DMS114 treated with DMSO at 0.1 percent for 48 hours (cell line): ENCODE measurements at regions not wholly inside any gene's neighbourhood (a gene's known extent, or its start where the extent isn't known, plus 50 kb on each side); places are given as distances from the start of the nearest gene placed in this dataset.
A peak's percentile ranks its signal among the peaks of the same experiment; 100 is the strongest.

Experiments
- DNase-seq: peaks from one replicate; lab custom pipeline; 2025; ENCODE audit not compliant: unreplicated experiment; lab: John Stamatoyannopoulos, UW

DNA sequence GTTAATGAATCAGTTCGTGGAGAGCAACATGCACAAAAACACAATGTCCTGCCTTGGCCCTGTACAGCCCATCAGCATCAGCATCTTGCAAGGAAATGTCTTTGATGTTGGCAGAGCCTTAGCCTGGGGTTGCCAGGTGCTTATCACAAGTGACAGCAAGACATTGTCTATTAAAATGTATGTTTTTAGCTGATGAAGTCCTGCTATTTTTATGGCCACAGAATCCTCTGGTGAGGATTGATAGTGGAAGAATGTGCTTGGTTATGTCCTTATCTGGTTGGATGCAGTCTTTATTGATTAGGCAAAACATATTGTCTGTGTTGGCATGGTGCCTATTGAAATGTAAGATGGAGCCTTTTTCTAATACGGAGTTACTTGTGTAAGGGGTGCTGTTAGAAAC, 1427.0 kb upstream of the MIR17HG start:
- no peak for DNase-seq

- no peak for DNase-seq
These were observed 1424.4 kb upstream of the MIR17HG start for GRCh38 chr13:89923052-89923451.

GRCh38 chr13:89923736-89924135, 1423.8 kb upstream of the MIR17HG start:
- no peak for DNase-seq

DNA sequence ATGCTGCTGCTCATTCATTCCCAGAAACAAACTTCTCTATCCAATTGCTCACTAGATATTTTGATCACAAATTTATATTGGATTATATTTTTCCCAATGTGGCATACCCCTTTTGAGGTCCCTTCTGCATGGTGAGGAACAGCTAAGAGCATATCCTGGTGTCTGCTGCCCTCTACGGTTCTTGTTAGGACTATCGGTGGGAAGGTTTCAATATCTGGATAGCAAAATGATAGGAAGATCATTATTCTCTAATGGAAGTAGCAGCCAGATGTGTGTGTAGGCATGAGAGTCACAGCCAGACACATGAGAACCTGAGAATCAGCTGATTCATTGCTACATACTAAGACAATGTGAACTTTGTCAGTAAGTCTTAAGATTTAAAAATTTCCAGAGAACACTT, 1422.4 kb upstream of the MIR17HG start:
- peak; percentile 16 for DNase-seq

- no peak for DNase-seq
These were observed 1416.6 kb upstream of the MIR17HG start for GRCh38 chr13:89930861-89931260.

GRCh38 chr13:89932902-89933301, 1414.6 kb upstream of the MIR17HG start:
- DNase-seq, result no peak

GRCh38 chr13:89936256-89936655, 1411.2 kb upstream of the MIR17HG start:
- no peak for DNase-seq

DNA sequence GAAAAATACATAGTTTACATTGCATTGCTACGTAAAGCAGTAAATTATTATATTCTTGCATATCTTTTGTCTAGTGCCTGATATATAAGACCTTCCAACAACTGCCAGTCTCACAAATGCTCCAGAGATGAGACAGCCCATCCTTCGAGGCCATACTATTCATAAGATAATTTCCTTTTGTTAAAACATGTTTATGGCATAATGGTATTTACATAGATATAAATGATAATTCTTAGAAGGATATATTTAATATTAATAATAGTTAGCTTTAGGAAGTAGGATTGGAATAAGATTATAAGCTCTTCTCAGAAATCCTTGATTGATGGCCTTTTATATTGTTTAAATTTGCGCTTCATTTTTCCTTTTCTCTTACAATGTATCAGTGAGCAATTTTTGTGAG, 1410.1 kb upstream of the MIR17HG start:
- DNase-seq, result no peak

DNA sequence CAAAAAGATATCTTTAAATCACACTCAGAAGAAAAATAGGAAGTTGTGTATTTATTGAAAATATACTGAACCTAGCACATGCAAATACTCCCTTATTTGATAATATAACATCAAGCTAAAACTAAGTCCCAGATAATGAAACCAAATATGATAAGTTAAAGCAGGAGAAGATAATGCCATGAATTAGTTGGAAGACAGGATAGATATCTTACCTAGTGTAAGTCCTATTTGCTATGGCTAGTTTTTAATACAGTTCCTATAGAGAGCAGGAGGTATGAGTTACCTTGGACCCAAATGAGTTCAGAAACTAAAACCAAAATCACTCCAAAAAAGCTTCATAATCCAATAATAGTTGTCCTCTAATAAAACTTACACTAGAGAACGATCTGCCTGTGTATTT, 1407.1 kb upstream of the MIR17HG start:
- no peak for DNase-seq

DNA sequence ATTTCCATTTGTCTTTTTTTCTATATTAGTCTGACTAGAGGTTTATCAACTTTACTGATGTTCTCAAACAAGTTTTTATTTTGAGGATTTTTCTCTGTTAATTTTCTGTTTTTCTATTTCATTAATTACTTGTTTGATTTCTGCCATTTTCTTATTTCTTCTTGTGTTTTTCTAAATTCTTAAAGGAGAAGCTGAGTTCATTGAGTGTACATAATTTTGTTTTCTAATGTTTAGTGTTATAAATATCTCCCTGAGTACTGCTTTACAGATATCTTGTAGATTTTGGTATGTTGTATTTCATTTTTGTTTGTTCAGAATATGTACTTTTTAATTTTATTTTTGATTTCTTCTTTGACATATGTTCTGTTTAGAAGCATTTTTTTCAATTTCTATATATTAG, 1404.3 kb upstream of the MIR17HG start:
- no peak for DNase-seq

GRCh38 chr13:89950225-89950624, 1397.3 kb upstream of the MIR17HG start:
- DNase-seq, result no peak

DNA sequence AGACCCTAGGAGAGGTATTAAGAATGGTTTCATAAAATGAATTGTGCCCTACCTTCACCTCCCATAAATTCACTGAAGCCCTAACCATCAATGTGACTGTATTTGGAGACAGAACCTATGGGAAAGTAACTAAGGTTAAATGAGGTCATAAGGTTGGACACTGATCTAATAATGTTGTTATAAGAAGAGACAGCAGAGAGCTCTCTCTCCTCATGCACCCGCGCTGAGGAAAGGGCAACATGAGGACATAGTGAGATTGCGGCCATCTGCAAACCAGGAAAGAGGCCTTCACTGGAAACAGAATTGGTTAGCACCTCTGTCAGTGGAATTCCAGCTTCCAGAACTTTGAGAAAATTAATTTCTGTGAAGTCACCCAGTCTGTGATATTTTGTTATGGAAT, 1396.1 kb upstream of the MIR17HG start:
- no peak for DNase-seq

GRCh38 chr13:89953581-89953980, 1393.9 kb upstream of the MIR17HG start:
- DNase-seq, result no peak

GRCh38 chr13:89955773-89956172, 1391.7 kb upstream of the MIR17HG start:
- no peak for DNase-seq

GRCh38 chr13:89959074-89959473, 1388.4 kb upstream of the MIR17HG start:
- no peak for DNase-seq

GRCh38 chr13:89965252-89965651, 1382.2 kb upstream of the MIR17HG start:
- no peak for DNase-seq

DNA sequence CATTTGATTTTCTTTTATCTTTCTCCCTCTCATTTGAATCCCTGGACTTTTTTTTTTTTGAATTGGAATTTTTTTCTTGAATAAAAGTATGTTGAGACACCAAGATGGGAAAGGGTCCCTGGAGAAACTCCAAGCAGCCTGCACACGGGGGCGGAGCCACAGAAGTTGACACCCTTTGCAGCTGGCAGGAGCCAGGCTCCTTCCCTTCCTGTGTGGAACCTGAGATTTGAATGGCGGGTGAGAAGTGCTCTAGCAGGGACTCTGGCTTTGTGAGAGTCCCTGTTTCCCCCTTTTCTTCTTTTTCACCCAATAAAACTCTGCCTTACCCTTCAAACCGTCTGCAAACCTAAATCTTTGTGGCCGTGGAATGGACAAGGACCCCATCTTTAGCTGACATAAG, 1381.0 kb upstream of the MIR17HG start:
- DNase-seq, result no peak

GRCh38 chr13:89967701-89968100, 1379.8 kb upstream of the MIR17HG start:
- DNase-seq, result no peak

- DNase-seq, result no peak
These were observed 1379.0 kb upstream of the MIR17HG start for GRCh38 chr13:89968470-89968869.

- DNase-seq, result no peak
These were observed 1377.2 kb upstream of the MIR17HG start for GRCh38 chr13:89970353-89970709.

- DNase-seq, result no peak
These were observed 1370.3 kb upstream of the MIR17HG start for GRCh38 chr13:89977203-89977602.

GRCh38 chr13:89980896-89981295, 1366.6 kb upstream of the MIR17HG start:
- no peak for DNase-seq

DNA sequence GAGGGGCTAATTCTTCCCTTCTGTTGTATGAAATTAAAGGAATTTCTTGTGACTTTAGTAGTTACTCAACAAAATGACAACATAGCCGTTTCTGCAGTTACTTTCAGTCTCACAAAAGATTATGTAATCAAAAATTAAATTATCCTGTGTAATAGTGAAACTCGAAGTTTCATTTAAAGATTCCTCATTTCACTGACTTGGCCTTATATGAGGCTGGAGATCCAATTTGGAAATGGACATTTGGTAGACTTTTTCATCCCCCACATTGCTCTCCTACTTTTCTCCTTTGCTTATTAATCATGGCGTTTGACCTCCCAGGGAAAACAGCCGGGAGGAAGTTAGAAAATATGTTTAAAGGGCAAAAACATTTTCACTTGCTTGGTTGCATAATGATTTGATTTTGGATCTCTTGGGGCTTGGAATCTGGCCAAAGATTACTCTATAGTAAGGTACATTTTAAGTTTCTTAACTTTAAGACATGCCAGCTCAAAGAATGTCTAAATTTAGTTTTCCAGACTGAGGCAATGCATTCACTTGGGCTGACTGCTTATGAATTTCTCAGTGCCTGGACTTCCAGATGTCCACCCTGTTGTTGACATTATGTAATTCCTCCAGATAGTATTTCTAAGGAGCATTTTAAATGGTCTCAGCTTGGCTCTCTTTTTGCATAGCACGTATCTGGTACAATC, 1364.9 kb upstream of the MIR17HG start:
- DNase-seq, result no peak

GRCh38 chr13:89988206-89988605, 1359.3 kb upstream of the MIR17HG start:
- no peak for DNase-seq
